WTC11 (cell line): ENCODE measurements at regions not wholly inside any gene's neighbourhood (a gene's known extent, or its start where the extent isn't known, plus 50 kb on each side); places are given as distances from the start of the nearest gene placed in this dataset.

Experiments used
- ATF1 ChIP-seq: sonication (generic); formaldehyde crosslinking; IDR thresholded peaks from 2 replicates; pipeline ENCODE4 v1.8.1; 2023; ENCODE audit warnings: mild to moderate bottlenecking, moderate library complexity, missing genetic modification reagents
- CBFB ChIP-seq: sonication (generic); formaldehyde crosslinking; IDR thresholded peaks from 2 replicates; pipeline ENCODE4 v1.8.1; 2022; ENCODE audit warnings: mild to moderate bottlenecking, low read depth, missing genetic modification reagents
- FOXK1 ChIP-seq: sonication (generic); formaldehyde crosslinking; IDR thresholded peaks from 2 replicates; pipeline ENCODE4 v1.8.0; 2022; ENCODE audit warnings: mild to moderate bottlenecking, moderate library complexity, missing genetic modification reagents
- JAZF1 ChIP-seq: fragments of 250-450 bp; sonication (Bioruptor Pico); IDR thresholded peaks from 2 replicates; pipeline ENCODE4 v1.9.0; 2021; ENCODE audit warnings: moderate library complexity, mild to moderate bottlenecking, inconsistent platforms
- JUN ChIP-seq: sonication (generic); formaldehyde crosslinking; IDR thresholded peaks from 2 replicates; pipeline ENCODE4 v1.8.0; 2023; ENCODE audit warnings: mild to moderate bottlenecking, missing genetic modification reagents
- MYBL2 ChIP-seq: sonication (generic); formaldehyde crosslinking; IDR thresholded peaks from 2 replicates; pipeline ENCODE4 v1.8.1; 2023; ENCODE audit warnings: mild to moderate bottlenecking, moderate library complexity, missing genetic modification reagents
- TP53 ChIP-seq: sonication (generic); formaldehyde crosslinking; IDR thresholded peaks from 2 replicates; pipeline ENCODE4 v1.8.1; 2023; ENCODE audit warnings: mild to moderate bottlenecking, missing genetic modification reagents
- ZNF416 ChIP-seq: fragments of 250-450 bp; sonication (Bioruptor Pico); IDR thresholded peaks from 2 replicates; pipeline ENCODE4 v1.9.0; 2021; ENCODE audit warnings: mild to moderate bottlenecking, inconsistent platforms
- ZNF671 ChIP-seq: fragments of 250-450 bp; sonication (Bioruptor Pico); IDR thresholded peaks from 2 replicates; pipeline ENCODE4 v1.8.0; 2021; ENCODE audit warnings: mild to moderate bottlenecking
- TF ChIP-seq, protein P1 (sequence below): fragments of 200-600 bp; IDR thresholded peaks from 2 replicates; pipeline ENCODE4 v1.8.0; 2022; ENCODE audit warnings: antibody characterized with exemption
- TF ChIP-seq, protein P2 (sequence below): sonication (generic); formaldehyde crosslinking; IDR thresholded peaks from 2 replicates; pipeline ENCODE4 v1.8.0; 2022; ENCODE audit warnings: mild to moderate bottlenecking, missing genetic modification reagents
- TF ChIP-seq, protein P3 (sequence below): sonication (generic); formaldehyde crosslinking; IDR thresholded peaks from 2 replicates; pipeline ENCODE4 v1.8.0; 2022; ENCODE audit warnings: mild to moderate bottlenecking, missing genetic modification reagents
- TF ChIP-seq, protein P4 (sequence below): sonication (generic); formaldehyde crosslinking; IDR thresholded peaks from 2 replicates; pipeline ENCODE4 v1.8.1; 2023; ENCODE audit warnings: mild to moderate bottlenecking, missing genetic modification reagents, moderate library complexity

DNA sequence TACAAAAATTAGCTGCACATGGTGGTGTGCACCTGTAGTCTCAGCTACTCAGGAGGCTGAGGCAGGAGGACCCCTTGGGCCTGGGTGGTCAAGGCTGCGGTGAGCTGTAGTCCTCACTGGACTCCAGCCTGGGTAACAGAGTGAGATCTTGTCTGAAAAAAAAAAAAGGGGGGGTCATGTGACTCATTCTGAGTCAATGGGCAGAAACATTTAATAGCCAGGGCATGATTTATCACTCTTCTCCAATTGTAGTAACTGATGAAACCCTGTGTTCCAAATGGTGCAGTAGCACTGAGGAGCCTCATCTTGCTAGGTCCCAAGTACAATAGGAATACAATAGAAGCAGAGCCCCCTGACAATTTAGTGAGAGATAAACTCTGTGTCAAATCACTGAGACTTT lies 78.9 kb upstream of the CCDC68 start:
- no peak for TF ChIP-seq CBFB (CRISPR knock-in tag)
- TF ChIP-seq MYBL2, result no peak
- TF ChIP-seq, protein P1, sequence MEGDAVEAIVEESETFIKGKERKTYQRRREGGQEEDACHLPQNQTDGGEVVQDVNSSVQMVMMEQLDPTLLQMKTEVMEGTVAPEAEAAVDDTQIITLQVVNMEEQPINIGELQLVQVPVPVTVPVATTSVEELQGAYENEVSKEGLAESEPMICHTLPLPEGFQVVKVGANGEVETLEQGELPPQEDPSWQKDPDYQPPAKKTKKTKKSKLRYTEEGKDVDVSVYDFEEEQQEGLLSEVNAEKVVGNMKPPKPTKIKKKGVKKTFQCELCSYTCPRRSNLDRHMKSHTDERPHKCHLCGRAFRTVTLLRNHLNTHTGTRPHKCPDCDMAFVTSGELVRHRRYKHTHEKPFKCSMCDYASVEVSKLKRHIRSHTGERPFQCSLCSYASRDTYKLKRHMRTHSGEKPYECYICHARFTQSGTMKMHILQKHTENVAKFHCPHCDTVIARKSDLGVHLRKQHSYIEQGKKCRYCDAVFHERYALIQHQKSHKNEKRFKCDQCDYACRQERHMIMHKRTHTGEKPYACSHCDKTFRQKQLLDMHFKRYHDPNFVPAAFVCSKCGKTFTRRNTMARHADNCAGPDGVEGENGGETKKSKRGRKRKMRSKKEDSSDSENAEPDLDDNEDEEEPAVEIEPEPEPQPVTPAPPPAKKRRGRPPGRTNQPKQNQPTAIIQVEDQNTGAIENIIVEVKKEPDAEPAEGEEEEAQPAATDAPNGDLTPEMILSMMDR, result no peak
- TF ChIP-seq, protein P2, sequence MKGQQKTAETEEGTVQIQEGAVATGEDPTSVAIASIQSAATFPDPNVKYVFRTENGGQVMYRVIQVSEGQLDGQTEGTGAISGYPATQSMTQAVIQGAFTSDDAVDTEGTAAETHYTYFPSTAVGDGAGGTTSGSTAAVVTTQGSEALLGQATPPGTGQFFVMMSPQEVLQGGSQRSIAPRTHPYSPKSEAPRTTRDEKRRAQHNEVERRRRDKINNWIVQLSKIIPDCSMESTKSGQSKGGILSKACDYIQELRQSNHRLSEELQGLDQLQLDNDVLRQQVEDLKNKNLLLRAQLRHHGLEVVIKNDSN (CRISPR knock-in tag), result no peak
- TF ChIP-seq JUN (CRISPR knock-in tag), result no peak
- TF ChIP-seq, protein P3, sequence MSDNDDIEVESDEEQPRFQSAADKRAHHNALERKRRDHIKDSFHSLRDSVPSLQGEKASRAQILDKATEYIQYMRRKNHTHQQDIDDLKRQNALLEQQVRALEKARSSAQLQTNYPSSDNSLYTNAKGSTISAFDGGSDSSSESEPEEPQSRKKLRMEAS (CRISPR knock-in tag), result no peak
- TF ChIP-seq TP53 (CRISPR knock-in tag), result no peak
- TF ChIP-seq, protein P4, sequence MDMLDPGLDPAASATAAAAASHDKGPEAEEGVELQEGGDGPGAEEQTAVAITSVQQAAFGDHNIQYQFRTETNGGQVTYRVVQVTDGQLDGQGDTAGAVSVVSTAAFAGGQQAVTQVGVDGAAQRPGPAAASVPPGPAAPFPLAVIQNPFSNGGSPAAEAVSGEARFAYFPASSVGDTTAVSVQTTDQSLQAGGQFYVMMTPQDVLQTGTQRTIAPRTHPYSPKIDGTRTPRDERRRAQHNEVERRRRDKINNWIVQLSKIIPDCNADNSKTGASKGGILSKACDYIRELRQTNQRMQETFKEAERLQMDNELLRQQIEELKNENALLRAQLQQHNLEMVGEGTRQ (CRISPR knock-in tag), result no peak
- TF ChIP-seq ZNF416 (CRISPR knock-in tag), result no peak
- no peak for TF ChIP-seq JAZF1
- no peak for TF ChIP-seq ATF1 (CRISPR knock-in tag)
- no peak for TF ChIP-seq ZNF671
- TF ChIP-seq FOXK1 (CRISPR knock-in tag), result no peak
